Bronchial epithelial cell (primary cell): ENCODE measurements at regions not wholly inside any gene's neighbourhood (a gene's known extent, or its start where the extent isn't known, plus 50 kb on each side); places are given as distances from the start of the nearest gene placed in this dataset.
A peak's percentile ranks its signal among the peaks of the same experiment; 100 is the strongest.
"Not testable (repeated sequence)": the region's sequence is repeated elsewhere in the genome, so short reads cannot be mapped to it uniquely, and the experiment has no call there.

ENCODE experiments used
- DNase-seq: peaks from one replicate; pipeline ENCODE4 v3.0.0-alpha.2; 2010; ENCODE audit warnings: low read depth
- FAIRE-seq: peaks from 2 replicates; lab custom pipeline; 2011; peaks lifted over from hg19 to GRCh38; lab: Jason Lieb, UNC
- H3K27me3 ChIP-seq: 2 replicates; pipeline ENCODE4 v1.5.1; 2011; ENCODE audit warnings: low read length; ENCODE audit not compliant: control insufficient read depth, insufficient read depth
- H3K36me3 ChIP-seq: 2 replicates; pipeline ENCODE4 v1.5.1; 2011; ENCODE audit warnings: low read length; ENCODE audit not compliant: control insufficient read depth, insufficient read depth
- H3K4me3 ChIP-seq: 2 replicates; pipeline ENCODE4 v1.5.1; 2011; ENCODE audit warnings: mild to moderate bottlenecking, low read depth, low read length, control low read depth
- CTCF ChIP-seq: IDR thresholded peaks from 2 replicates; pipeline ENCODE4 v1.5.1; 2011; ENCODE audit warnings: mild to moderate bottlenecking, moderate library complexity, low read length, control low read depth, inconsistent platforms; ENCODE audit not compliant: insufficient read depth, severe bottlenecking

GRCh38 chr14:105913221-105913620, 386.8 kb downstream of the TMEM121 start:
- Histone ChIP-seq H3K27me3 (no peaks in the 10 kb centered on the region), H3K36me3 (no peaks in the 10 kb centered on the region), H3K4me3 (no peak overlapping the region)
- FAIRE-seq (no peak), DNase-seq (no peak)
- TF ChIP-seq CTCF = no peak

- no peaks in the 10 kb centered on the region for H3K36me3 ChIP-seq
- DNase-seq = no peak
- H3K4me3 ChIP-seq = no peak overlapping the region
- FAIRE-seq = no peak
- H3K27me3 ChIP-seq = no peaks in the 10 kb centered on the region
- TF ChIP-seq CTCF = no peak
These were observed 387.5 kb downstream of the TMEM121 start for GRCh38 chr14:105913861-105914260.

GRCh38 chr14:105914281-105914680, 387.9 kb downstream of the TMEM121 start:
- not testable (repeated sequence) for H3K27me3 ChIP-seq, FAIRE-seq, DNase-seq, H3K36me3 ChIP-seq, H3K4me3 ChIP-seq

- H3K4me3 ChIP-seq = no peak overlapping the region
- H3K27me3 ChIP-seq = no peaks in the 10 kb centered on the region
- no peaks in the 10 kb centered on the region for H3K36me3 ChIP-seq
- no peak for TF ChIP-seq CTCF
- FAIRE-seq (peak; percentile 13), DNase-seq (no peak)
These were observed 388.5 kb downstream of the TMEM121 start for GRCh38 chr14:105914738-105915385.

GRCh38 chr14:105915546-105915945, 389.2 kb downstream of the TMEM121 start:
- H3K36me3 ChIP-seq, FAIRE-seq, DNase-seq, H3K4me3 ChIP-seq, H3K27me3 ChIP-seq: not testable (repeated sequence)

- not testable (repeated sequence) for FAIRE-seq, H3K36me3 ChIP-seq, H3K27me3 ChIP-seq, DNase-seq, H3K4me3 ChIP-seq
These were observed 391.0 kb downstream of the TMEM121 start for GRCh38 chr14:105917136-105917932.

- DNase-seq = no peak
- H3K27me3 ChIP-seq = no peaks in the 10 kb centered on the region
- TF ChIP-seq CTCF = no peak
- H3K4me3 ChIP-seq = no peak overlapping the region
- H3K36me3 ChIP-seq = no peaks in the 10 kb centered on the region
- FAIRE-seq = no peak
These were observed 391.6 kb downstream of the TMEM121 start for GRCh38 chr14:105917933-105918436.
